Posterior cingulate gyrus (tissue), 11 donors: ENCODE measurements at regions not wholly inside any gene's neighbourhood (a gene's known extent, or its start where the extent isn't known, plus 50 kb on each side); places are given as distances from the start of the nearest gene placed in this dataset.
"Not testable (repeated sequence)": the region's sequence is repeated elsewhere in the genome, so short reads cannot be mapped to it uniquely, and the experiment has no call there.

Experiments
- DNase-seq, 10 donors: peaks; one replicate each; pipeline versions ENCODE4 v3.0.0 to v3.0.0-alpha.2; 2020 to 2021; ENCODE audit warnings: mixed read lengths in 3 of 10
- intact Hi-C: fragments of 100-400 bp; cut with DNase I; formaldehyde crosslinking; loops from one replicate; pipeline ENCODE4 v1.15.1; 2023

DNA sequence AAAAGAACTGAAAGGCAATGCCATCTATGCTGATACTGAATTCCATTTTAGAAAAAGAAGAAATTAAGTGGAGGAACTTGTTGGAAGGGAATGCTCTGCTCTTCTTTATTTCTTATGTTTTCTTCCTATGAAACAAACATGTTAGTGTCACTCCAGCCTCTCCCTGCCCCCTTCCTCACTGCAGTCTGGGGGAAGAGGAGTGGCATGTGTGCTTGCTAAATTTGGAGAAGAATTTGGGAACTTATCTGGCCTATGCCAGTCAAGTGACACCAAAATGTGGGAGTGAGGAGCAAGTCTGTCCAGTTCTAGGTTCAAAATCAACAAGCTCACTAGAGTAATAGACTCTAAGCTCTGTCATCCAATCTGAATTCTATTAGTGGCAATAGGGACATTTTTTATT lies 214.6 kb downstream of the RBM26 start:
- no peak for DNase-seq
- intact Hi-C loops = no loop called here

DNA sequence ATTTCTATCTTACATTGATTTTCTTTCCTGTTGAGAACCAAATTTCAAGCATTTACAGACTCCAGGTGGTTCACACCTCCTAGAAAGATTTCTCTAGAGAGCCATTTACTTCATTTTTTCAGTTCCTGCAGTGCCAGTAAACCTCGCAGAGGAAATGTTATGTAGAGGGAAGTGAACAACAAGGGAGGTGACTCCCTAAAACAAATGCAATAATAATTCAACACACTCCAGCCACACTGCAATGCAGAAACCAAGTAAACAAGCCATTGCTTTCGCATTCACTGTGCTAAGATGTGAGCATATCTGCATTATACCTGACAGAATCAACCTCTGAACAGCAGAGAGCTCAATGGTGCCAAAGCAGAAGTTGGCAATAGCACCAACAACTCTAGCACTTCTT lies 215.1 kb downstream of the RBM26 start:
- intact Hi-C loops = no loop called here
- DNase-seq = no peak

- no peak for DNase-seq
- intact Hi-C loops = no loop called here
These were observed 218.0 kb downstream of the RBM26 start for GRCh38 chr13:79187917-79188690.

DNA sequence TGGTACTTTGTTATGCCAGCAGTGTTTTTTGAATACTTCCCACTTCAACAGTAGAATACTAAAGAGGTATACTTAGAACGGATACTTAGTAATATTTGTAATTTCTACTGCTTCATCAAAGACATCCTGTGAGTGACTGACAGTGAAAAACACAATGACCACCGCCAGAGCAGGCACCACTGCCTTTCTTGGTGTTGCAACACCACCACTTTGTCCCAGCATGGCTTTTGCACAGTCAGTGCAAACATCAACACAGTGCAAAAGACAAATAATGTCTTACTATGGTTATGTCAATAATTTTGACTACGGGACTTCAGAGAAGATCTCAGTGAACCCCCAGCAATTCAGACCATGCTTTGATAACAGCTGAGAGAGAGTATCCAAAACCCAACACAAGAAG lies 220.5 kb downstream of the RBM26 start:
- intact Hi-C loops = no loop called here
- DNase-seq = no peak

DNA sequence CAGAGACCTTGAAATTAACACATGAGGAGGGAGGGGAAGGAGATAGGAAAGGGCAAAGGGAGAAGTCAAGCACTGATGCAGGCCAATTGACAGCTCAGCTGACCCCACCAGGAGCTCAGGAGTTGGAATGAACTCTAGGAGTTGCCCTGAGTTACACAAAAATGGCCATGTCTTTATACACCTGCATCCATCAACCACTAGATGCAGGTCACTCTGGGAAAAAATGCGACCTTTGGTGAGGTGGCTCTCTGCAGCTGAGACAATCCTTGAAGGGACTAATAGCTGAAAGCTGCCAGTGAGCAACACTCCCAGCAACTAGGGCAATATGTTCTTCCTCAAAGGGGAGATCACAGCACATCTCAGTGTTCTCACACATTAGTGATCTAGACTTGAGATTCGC lies 222.8 kb downstream of the RBM26 start:
- intact Hi-C loops = no loop called here
- DNase-seq = no peak

- intact Hi-C loops, DNase-seq: not testable (repeated sequence)
These were observed 232.4 kb downstream of the RBM26 start for GRCh38 chr13:79173691-79174090.

- DNase-seq, intact Hi-C loops: not testable (repeated sequence)
These were observed 233.1 kb downstream of the RBM26 start for GRCh38 chr13:79172924-79173323.

DNA sequence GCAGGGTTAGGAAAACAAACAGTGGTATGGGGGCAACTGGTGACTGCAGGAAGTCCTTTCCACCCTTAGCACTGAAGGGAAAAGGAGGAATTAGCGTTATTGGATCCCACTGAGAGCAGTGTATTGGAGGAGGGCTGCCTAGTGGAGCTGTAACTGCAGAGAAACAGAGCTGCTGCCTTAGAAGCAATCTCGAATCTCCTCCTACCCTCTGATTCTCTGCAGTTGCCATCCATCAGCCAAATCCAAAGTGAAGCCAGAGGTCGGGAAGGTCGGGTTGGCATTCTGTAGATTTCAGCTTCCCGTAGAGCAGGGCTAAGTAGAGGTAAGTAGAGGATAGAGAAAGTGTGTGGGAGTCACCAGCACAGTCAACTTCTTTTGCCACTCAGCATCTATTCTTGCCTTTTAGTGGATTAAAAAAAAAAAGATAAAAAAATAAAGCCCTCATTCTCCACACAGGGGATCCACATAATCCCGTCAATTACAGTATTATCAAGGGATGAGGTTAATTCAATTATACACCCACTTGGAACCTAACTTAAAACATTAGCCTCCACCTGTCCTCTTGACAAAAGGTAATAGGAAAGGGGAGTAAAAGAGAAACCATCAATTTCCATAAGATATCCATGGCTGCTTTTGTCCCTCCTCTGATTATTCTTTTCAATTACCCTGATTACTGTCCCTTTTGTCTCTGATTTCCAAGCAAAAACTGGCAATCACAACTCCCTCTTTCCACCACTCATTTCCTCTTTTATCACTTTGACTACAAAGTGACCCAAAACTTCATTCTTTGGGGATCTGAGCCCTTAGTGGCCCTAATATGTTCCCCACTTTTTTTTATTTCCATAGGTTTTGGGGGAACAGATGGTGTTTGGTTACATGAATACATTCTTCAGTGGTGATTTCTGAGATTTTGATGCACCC lies 234.7 kb downstream of the RBM26 start:
- intact Hi-C loops = no loop called here
- DNase-seq = no peak

DNA sequence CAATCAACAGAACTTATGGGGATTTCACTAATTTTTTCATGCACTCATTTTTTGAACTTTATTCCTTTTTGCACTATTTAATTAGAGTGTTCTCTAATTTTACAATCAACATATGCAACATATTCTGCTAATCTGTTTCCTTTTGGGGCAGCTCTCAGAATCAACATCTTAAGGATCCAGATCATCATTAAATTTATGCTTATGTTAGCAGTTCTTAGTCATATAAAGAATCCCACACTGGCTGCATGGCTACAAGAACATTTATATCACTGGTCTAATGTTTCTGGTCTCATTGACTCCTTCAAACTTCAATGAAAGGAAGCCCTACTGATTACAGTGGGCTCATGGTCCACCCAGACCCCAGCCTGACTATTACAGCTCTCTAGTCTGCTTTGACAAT lies 245.2 kb downstream of the RBM26 start:
- intact Hi-C loops = no loop called here
- no peak for DNase-seq

GRCh38 chr13:79155883-79156282 lies 250.2 kb downstream of the RBM26 start:
- intact Hi-C loops = no loop called here
- no peak for DNase-seq

GRCh38 chr13:79149210-79149609 lies 256.8 kb downstream of the RBM26 start:
- DNase-seq = no peak
- intact Hi-C loops = no loop called here

GRCh38 chr13:79141082-79141481 lies 265.0 kb downstream of the RBM26 start:
- intact Hi-C loops = no loop called here

DNA sequence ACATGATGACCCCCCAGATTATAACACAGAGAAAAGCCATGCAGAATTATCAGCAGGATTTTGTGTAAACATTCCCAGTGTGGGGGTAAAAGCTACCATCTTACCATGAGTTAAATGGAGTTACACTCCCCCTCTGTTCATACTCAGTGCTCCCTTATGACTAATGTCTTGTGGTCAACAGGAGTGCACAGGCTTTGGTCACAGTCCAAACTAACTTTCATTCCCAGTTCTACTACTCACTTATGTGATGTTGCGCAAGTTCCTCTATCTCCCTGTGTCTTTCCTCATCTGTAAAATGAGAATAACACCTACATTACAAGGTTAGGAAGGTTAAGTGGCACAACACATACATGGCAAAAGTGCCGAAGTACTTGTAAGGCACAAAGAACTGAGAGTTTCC lies 277.9 kb downstream of the RBM26 start:
- no peak for DNase-seq
- intact Hi-C loops = no loop called here

More at GRCh38 chr13:79141082-79141481, 265.0 kb downstream of the RBM26 start:
- no peak for DNase-seq

DNA sequence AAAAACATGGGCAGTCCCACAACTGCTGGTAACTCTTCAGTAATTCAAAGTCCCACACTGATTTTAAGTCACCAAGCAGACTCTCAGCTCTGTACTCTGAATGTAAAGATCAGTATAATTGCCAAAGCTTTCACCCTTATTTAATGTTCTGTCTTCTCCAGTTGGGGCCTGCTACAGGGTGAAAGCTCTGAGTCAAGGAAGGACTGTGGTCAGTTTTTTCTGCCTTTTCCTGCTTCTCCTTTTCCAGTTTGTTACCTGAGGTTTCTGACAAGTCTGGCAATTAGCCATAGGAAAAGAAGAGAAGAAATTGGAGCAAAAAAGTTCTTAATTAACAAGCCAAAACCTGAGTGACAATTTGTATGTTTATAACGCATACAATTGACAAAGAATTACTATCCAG lies 279.3 kb downstream of the RBM26 start:
- DNase-seq = no peak
- intact Hi-C loops = no loop called here

- no peak for DNase-seq
These were observed 281.9 kb downstream of the RBM26 start for GRCh38 chr13:79124183-79124582.

DNA sequence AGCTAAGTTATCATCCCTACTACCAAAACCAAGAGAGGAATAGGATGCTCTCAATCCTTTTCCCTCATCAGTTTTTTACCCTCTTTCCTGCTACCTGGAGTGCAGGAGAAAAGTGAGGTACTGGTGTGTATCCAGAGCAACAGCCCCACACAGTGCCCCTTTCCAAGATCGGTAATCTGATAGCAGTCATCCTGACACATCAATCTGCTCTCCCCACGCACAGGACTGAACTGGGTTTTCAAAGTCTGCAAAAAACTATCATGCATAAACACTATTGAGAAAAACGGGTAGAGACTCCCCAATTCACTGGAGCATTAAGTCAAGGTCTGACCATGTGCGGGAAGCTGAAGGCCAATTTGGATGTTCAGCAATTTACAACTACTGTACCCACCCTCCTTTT lies 284.8 kb downstream of the RBM26 start:
- DNase-seq = no peak
- intact Hi-C loops = no loop called here

More at GRCh38 chr13:79124183-79124582, 281.9 kb downstream of the RBM26 start:
- intact Hi-C loops = no loop called here

DNA sequence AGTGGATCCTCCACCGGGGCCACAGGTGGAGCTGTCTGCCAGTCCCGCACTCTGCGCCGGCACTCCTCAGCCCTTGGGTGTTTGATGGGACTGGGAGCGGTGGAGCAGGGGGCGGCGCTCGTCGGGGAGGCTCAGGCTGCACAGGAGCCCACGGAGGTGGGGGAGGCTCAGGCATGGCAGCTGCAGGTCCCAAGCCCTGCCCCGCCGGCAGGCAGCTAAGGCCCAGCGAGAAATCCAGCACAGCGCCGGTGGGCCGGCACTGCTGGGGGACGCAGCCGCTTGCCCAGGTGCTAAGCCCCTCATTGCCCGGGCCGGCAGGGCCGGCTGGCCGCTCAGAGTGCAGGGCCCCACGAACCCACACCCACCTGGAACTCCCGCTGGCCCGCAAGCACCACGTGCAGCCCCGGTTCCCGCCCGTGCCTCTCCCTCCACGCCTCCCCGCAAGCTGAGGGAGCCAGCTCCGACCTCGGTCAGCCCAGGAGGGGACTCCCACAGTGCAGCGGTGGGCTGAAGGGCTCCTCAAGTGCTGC lies 286.4 kb downstream of the RBM26 start:
- peak in 3 of 10 donors; percentile 58 to 82 (median 77) for DNase-seq
- intact Hi-C loops = no loop called here

- DNase-seq = no peak
- intact Hi-C loops = no loop called here
These were observed 294.0 kb downstream of the RBM26 start for GRCh38 chr13:79112016-79112415.

DNA sequence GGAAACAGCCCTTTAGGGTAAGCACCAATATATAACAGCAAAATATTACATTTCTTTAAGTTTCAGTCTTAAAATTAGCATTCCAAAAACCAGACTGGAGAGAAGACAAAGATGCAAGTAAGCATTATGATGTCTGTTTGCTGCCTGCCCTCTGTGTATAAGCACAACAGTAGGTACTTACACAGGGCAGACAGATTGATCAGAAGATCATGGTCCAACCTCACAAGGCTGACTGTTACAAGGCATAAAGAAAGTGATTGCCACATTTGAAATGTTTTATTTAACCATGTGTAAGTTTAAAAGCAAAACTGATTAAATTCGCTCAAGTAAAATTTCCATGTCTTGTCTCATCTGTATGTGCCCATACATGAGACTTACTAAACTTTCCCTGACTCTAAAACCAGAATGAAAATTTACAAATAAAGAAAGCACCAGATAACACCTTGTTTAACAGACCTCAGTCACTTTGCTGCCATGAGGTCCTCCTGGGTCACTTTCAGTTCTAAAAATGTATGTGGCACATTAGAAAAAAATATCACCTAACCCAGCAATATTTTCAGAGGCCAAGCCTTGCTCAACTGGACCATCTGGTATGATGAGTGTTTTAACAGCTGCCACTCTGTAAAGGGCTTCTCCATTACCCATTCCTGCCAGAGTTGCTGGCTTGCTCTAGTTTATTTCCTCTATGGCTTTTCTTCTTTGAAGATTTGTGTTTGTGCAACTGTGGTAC lies 297.0 kb downstream of the RBM26 start:
- intact Hi-C loops = no loop called here
- no peak for DNase-seq

- intact Hi-C loops = no loop called here
- DNase-seq = no peak
These were observed 307.5 kb downstream of the RBM26 start for GRCh38 chr13:79098596-79098995.

- no peak for DNase-seq
- intact Hi-C loops = no loop called here
These were observed 308.9 kb downstream of the RBM26 start for GRCh38 chr13:79097201-79097600.
